ENCODE measurements at regions not wholly inside any gene's neighbourhood (a gene's known extent, or its start where the extent isn't known, plus 50 kb on each side); places are given as distances from the start of the nearest gene placed in this dataset.
A peak's percentile ranks its signal among the peaks of the same experiment; 100 is the strongest.

DNA sequence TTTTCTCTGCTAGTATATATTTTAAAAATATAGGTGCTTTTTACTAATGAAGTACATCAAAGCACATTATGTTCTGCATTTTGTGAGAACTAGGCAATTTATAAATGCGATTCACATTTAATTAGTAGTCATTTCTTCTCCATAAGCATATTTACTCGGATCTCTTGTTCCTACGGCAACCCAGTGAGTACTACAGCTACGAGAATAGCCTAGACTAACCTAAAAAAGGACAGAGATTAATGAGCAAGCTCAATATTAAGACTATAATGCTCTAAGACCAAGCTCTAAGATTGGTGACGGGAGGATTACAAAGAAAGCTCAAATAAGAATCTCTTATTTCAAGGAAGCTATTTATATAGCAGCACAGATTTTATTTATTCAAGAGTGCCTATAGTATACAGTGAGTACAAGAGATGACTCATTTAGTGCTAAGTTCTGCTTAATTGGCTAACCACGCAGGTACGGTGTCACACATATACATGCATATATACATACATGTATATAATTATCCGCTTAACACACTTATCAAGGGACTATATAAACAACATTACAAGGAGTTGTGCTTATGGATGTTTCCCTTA is 364.7 kb downstream of the GPD2 start:
- Histone ChIP-seq H3K4me2 (ENCODE audit: low read length, poor library complexity, severe bottlenecking) (no peak overlapping the region), H3K36me3 (ENCODE audit: control insufficient read depth in 1 of 2, insufficient read depth in 2 of 2, low read depth in 1 of 2, low read length in 2 of 2) (no peaks in the 10 kb centered on the region), H3K9me3 (ENCODE audit: control insufficient read depth, low read length) (no peaks in the 10 kb centered on the region), H3K27ac (ENCODE audit: low read length, poor library complexity, severe bottlenecking) (no peak overlapping the region), H3K9ac (ENCODE audit: low read length) (no peak overlapping the region), H2BK5ac (ENCODE audit: low read depth, low read length, poor library complexity, severe bottlenecking) (no peak overlapping the region), H2AK5ac (ENCODE audit: low read length, severe bottlenecking) (no peak overlapping the region), H3K14ac (ENCODE audit: low read length in 2 of 2) (no peak overlapping the region), H2BK12ac (ENCODE audit: low read length in 2 of 2) (no peak overlapping the region), H3K4me1 (ENCODE audit: control insufficient read depth, insufficient read depth, low read depth, low read length) (no peaks in the 10 kb centered on the region), H4K91ac (ENCODE audit: low read length) (no peak overlapping the region), H3K23ac (ENCODE audit: low read length in 2 of 2) (no peak overlapping the region), H2BK15ac (ENCODE audit: low read depth, poor library complexity, severe bottlenecking) (no peak overlapping the region), H3K18ac (ENCODE audit: low read depth in 1 of 2, low read length in 2 of 2) (no peak overlapping the region), H2BK120ac (ENCODE audit: low read depth, low read length) (no peak overlapping the region), H2AFZ (ENCODE audit: low read depth, low read length) (no peak overlapping the region), H3K79me1 (replicated peaks; ENCODE audit: low read length, poor library complexity, severe bottlenecking) (no peaks in the 10 kb centered on the region), H3K4me3 (ENCODE audit: insufficient read depth in 1 of 2, low read depth in 1 of 2, low read length in 2 of 2) (no peak overlapping the region), H4K8ac (ENCODE audit: low read length) (no peak overlapping the region), H3K4ac (ENCODE audit: low read depth in 1 of 2, low read length in 2 of 2) (no peak overlapping the region), H3K27me3 (ENCODE audit: control insufficient read depth in 1 of 2, insufficient read depth in 1 of 2, low read length in 2 of 2) (no peaks in the 10 kb centered on the region)
- 87% methylated on average over 4 of the region's 8 CpGs for whole genome bisulfite sequencing
- no peak for DNase-seq

DNA sequence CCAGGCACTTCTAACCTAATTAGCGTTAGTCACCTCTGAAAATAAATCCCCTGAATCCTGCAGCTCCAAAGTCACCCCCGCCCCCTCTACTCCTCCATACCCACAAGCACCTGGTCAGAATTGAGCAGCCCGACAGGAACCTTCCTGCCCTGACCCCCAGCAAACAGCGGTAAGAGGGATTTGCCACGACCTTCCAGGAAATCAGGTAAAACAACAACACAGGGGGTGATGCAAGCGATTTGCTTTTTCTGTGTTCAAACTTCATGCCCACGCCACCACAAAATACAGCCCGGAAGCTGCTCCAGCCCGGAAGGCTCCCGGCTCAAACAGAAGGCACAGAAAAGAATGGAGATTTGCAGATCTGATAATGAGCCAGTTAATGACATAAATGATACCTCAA is 367.1 kb downstream of the GPD2 start:
- Histone ChIP-seq H3K4ac (ENCODE audit: low read depth in 1 of 2, low read length in 2 of 2) (no peak overlapping the region), H2BK120ac (ENCODE audit: low read depth, low read length) (no peak overlapping the region), H3K18ac (ENCODE audit: low read depth in 1 of 2, low read length in 2 of 2) (no peak overlapping the region), H3K4me1 (ENCODE audit: control insufficient read depth, insufficient read depth, low read depth, low read length) (no peaks in the 10 kb centered on the region), H3K27ac (ENCODE audit: low read length, poor library complexity, severe bottlenecking) (no peak overlapping the region), H3K14ac (ENCODE audit: low read length in 2 of 2) (no peak overlapping the region), H3K27me3 (ENCODE audit: control insufficient read depth in 1 of 2, insufficient read depth in 1 of 2, low read length in 2 of 2) (no peaks in the 10 kb centered on the region), H3K9ac (ENCODE audit: low read length) (no peak overlapping the region), H3K9me3 (ENCODE audit: control insufficient read depth, low read length) (no peaks in the 10 kb centered on the region), H4K91ac (ENCODE audit: low read length) (no peak overlapping the region), H2AK5ac (ENCODE audit: low read length, severe bottlenecking) (no peak overlapping the region), H3K4me2 (ENCODE audit: low read length, poor library complexity, severe bottlenecking) (peak overlapping the region; percentile 8), H2BK12ac (ENCODE audit: low read length in 2 of 2) (no peak overlapping the region), H3K23ac (ENCODE audit: low read length in 2 of 2) (no peak overlapping the region), H4K8ac (ENCODE audit: low read length) (no peak overlapping the region), H3K36me3 (ENCODE audit: control insufficient read depth in 1 of 2, insufficient read depth in 2 of 2, low read depth in 1 of 2, low read length in 2 of 2) (no peaks in the 10 kb centered on the region), H2BK5ac (ENCODE audit: low read depth, low read length, poor library complexity, severe bottlenecking) (no peak overlapping the region), H3K4me3 (ENCODE audit: insufficient read depth in 1 of 2, low read depth in 1 of 2, low read length in 2 of 2) (peak overlapping the region in 1 of 2 experiments; percentile 55), H2BK15ac (ENCODE audit: low read depth, poor library complexity, severe bottlenecking) (no peak overlapping the region), H2AFZ (ENCODE audit: low read depth, low read length) (no peak overlapping the region), H3K79me1 (replicated peaks; ENCODE audit: low read length, poor library complexity, severe bottlenecking) (no peaks in the 10 kb centered on the region)
- 59% methylated on average over 10 of the region's 10 CpGs for WGBS
- DNase-seq, result no peak

DNA sequence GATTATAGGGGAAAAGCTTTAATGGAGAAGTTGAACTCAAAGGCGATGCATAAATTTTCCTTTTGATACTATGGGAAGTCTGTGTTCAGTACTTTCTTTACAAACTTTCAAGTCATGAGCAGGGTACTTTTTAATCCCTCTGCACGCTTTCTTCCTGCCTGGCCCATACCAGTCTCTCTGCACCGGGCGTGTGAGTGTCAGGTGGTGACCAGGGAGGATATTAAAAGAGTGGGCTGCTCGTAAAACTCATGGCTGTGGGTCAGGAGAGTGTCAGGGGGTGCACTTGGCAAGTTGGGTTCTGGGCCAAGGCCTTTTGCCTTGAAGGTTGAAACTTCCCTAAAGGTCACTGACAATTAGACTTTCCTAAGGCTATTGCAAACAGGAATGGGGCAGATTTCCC is 367.8 kb downstream of the GPD2 start:
- Histone ChIP-seq H3K36me3 (ENCODE audit: control insufficient read depth in 1 of 2, insufficient read depth in 2 of 2, low read depth in 1 of 2, low read length in 2 of 2) (no peaks in the 10 kb centered on the region), H4K91ac (ENCODE audit: low read length) (no peak overlapping the region), H2BK15ac (ENCODE audit: low read depth, poor library complexity, severe bottlenecking) (no peak overlapping the region), H3K27ac (ENCODE audit: low read length, poor library complexity, severe bottlenecking) (no peak overlapping the region), H3K14ac (ENCODE audit: low read length in 2 of 2) (no peak overlapping the region), H3K9ac (ENCODE audit: low read length) (no peak overlapping the region), H3K18ac (ENCODE audit: low read depth in 1 of 2, low read length in 2 of 2) (no peak overlapping the region), H3K4me1 (ENCODE audit: control insufficient read depth, insufficient read depth, low read depth, low read length) (no peaks in the 10 kb centered on the region), H2BK5ac (ENCODE audit: low read depth, low read length, poor library complexity, severe bottlenecking) (no peak overlapping the region), H3K27me3 (ENCODE audit: control insufficient read depth in 1 of 2, insufficient read depth in 1 of 2, low read length in 2 of 2) (no peaks in the 10 kb centered on the region), H3K4me2 (ENCODE audit: low read length, poor library complexity, severe bottlenecking) (no peak overlapping the region), H3K23ac (ENCODE audit: low read length in 2 of 2) (no peak overlapping the region), H4K8ac (ENCODE audit: low read length) (no peak overlapping the region), H3K79me1 (replicated peaks; ENCODE audit: low read length, poor library complexity, severe bottlenecking) (no peaks in the 10 kb centered on the region), H2AFZ (ENCODE audit: low read depth, low read length) (no peak overlapping the region), H2AK5ac (ENCODE audit: low read length, severe bottlenecking) (no peak overlapping the region), H3K4me3 (ENCODE audit: insufficient read depth in 1 of 2, low read depth in 1 of 2, low read length in 2 of 2) (no peak overlapping the region), H3K9me3 (ENCODE audit: control insufficient read depth, low read length) (no peaks in the 10 kb centered on the region), H3K4ac (ENCODE audit: low read depth in 1 of 2, low read length in 2 of 2) (no peak overlapping the region), H2BK120ac (ENCODE audit: low read depth, low read length) (no peak overlapping the region), H2BK12ac (ENCODE audit: low read length in 2 of 2) (no peak overlapping the region)
- DNase-seq, result no peak
- 71% methylated on average over 4 of the region's 5 CpGs for WGBS

DNA sequence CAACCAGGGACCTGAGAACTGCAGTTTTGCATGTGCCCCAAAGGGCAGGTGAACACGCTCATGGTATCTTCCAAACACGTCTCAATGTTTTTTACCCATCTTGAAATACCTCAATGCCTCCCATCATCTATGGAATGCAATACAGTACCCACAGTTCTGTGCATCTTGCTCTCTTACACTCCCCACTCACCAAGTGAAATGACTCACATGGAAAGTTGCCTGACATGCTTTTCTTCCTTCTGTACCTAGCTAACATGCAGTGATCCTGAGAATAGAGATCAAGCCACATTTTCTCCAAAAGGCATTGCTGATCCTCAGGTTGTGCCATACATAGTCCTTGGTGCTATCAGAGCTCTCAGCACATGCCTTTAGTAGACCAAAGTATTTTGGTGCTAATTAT is 373.9 kb downstream of the GPD2 start:
- no peaks in the 10 kb centered on the region for H3K36me3 ChIP-seq (ENCODE audit: control insufficient read depth in 1 of 2, insufficient read depth in 2 of 2, low read depth in 1 of 2, low read length in 2 of 2)
- DNase-seq, result no peak
- H3K4me1 ChIP-seq (ENCODE audit: control insufficient read depth, insufficient read depth, low read depth, low read length), result no peaks in the 10 kb centered on the region
- H3K4ac ChIP-seq (ENCODE audit: low read depth in 1 of 2, low read length in 2 of 2), result no peak overlapping the region
- H3K9ac ChIP-seq (ENCODE audit: low read length), result no peak overlapping the region
- H2AK5ac ChIP-seq (ENCODE audit: low read length, severe bottlenecking), result no peak overlapping the region
- H2AFZ ChIP-seq (ENCODE audit: low read depth, low read length), result no peak overlapping the region
- no peak overlapping the region for H2BK120ac ChIP-seq (ENCODE audit: low read depth, low read length)
- H3K18ac ChIP-seq (ENCODE audit: low read depth in 1 of 2, low read length in 2 of 2), result no peak overlapping the region
- H2BK15ac ChIP-seq (ENCODE audit: low read depth, poor library complexity, severe bottlenecking), result no peak overlapping the region
- H4K8ac ChIP-seq (ENCODE audit: low read length), result no peak overlapping the region
- no peak overlapping the region for H3K14ac ChIP-seq (ENCODE audit: low read length in 2 of 2)
- no peaks in the 10 kb centered on the region for H3K9me3 ChIP-seq (ENCODE audit: control insufficient read depth, low read length)
- H3K4me2 ChIP-seq (ENCODE audit: low read length, poor library complexity, severe bottlenecking), result no peak overlapping the region
- H2BK12ac ChIP-seq (ENCODE audit: low read length in 2 of 2), result no peak overlapping the region
- peak overlapping the region; percentile 44 for H2BK5ac ChIP-seq (ENCODE audit: low read depth, low read length, poor library complexity, severe bottlenecking)
- no peak overlapping the region for H3K4me3 ChIP-seq (ENCODE audit: insufficient read depth in 1 of 2, low read depth in 1 of 2, low read length in 2 of 2)
- H3K79me1 ChIP-seq (replicated peaks; ENCODE audit: low read length, poor library complexity, severe bottlenecking), result no peaks in the 10 kb centered on the region
- H4K91ac ChIP-seq (ENCODE audit: low read length), result no peak overlapping the region
- no peak overlapping the region for H3K23ac ChIP-seq (ENCODE audit: low read length in 2 of 2)
- WGBS, result 80% methylated on average over 2 of the region's 2 CpGs
- H3K27ac ChIP-seq (ENCODE audit: low read length, poor library complexity, severe bottlenecking), result no peak overlapping the region
- no peaks in the 10 kb centered on the region for H3K27me3 ChIP-seq (ENCODE audit: control insufficient read depth in 1 of 2, insufficient read depth in 1 of 2, low read length in 2 of 2)
